Activated CD4-positive, alpha-beta T cell treated with anti-CD3 and anti-CD28 coated beads for 4 hours (primary cell): ENCODE measurements at regions not wholly inside any gene's neighbourhood (a gene's known extent, or its start where the extent isn't known, plus 50 kb on each side); places are given as distances from the start of the nearest gene placed in this dataset.
"Not testable (repeated sequence)": the region's sequence is repeated elsewhere in the genome, so short reads cannot be mapped to it uniquely, and the experiment has no call there.

Source experiments
- DNase-seq, 2 donors: peaks; one replicate each; pipeline ENCODE4 v3.0.0-alpha.2; 2020

DNA sequence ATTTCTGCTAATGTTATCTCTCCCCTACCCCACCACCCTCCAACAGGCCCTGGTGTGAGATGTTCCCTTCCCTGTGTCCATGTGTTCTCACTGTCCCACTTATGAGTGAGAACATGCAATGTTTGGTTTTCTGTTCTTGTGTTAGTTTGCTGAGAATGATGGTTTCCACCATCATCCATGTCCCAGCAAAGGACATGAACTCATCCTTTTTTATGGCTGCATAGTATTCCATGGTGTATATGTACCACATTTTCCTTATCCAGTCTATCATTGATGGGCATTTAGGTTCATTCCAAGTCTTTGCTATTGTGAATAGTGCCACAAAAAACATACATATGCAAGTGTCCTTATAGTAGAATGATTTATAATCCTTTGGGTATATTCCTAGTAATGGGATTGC is 104.5 kb downstream of the ZNF33B start:
- not testable (repeated sequence) for DNase-seq

DNA sequence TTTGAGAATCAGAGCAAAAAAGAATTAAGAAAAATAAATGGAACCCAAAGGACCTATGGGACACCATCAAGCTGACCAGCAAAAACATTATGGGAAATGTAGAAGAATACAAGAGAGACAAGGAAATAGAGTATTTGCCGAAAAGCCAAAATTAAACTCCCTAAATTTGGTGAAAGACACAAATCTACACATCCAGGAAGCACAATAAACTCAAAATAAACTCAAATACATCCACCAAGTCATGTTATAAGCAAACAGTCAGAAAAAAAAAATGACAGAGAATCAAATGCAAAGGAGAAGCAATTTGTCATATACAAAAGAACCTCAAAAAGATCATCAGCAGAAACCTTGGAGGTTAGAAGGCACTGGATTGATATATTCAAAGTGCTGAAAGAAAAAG is 105.4 kb downstream of the ZNF33B start:
- no peak for DNase-seq

DNA sequence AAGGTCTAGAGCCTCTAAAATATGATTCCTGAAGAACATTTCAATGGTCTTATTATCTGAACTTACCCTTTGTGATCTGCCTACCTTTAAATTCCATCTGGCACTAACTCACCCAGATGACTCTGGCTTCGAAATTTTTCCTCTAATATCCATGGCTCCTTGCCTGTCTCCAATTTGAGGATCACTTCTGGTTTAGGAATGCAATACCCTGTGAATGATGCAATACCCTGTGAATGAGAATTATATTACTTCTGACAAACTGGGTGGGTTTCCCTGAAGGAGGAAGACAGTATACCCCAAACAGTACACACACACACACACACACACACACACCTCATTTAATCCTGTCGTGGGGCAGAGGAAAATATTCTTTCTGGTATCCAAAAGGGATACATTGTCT is 115.3 kb downstream of the ZNF33B start:
- no peak for DNase-seq

DNA sequence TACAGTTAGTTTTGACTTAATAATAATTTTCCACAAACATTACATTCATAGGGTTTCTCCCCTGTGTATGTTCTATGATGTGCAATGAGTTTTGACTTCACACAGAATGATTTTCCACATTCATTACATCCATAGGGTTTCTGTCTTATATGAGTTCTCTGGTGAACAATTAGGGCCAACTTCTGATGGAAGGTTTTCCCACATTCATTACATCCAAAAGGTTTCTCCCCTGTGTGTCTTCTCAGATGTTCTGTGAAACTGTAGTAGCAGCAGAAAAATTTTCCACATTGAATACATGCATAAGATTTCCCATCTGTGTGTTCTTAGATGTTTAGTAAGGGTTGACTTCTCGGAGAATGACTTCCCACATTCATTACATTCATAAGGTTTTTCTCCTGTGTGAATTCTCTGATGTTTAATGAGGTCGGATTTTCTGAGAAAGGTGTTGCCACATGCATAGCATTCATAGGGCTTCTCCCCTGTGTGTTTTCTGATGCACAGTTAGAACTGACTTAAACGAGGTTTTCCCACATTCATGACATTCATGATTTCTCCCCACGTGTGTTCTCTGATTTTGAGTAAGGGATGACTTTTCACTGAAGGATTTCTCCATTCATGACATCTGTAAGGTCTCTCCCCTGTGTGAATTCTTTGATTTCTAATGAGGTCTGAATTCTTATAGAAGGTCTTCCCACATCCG is 118.5 kb downstream of the ZNF33B start:
- no peak for DNase-seq

DNA sequence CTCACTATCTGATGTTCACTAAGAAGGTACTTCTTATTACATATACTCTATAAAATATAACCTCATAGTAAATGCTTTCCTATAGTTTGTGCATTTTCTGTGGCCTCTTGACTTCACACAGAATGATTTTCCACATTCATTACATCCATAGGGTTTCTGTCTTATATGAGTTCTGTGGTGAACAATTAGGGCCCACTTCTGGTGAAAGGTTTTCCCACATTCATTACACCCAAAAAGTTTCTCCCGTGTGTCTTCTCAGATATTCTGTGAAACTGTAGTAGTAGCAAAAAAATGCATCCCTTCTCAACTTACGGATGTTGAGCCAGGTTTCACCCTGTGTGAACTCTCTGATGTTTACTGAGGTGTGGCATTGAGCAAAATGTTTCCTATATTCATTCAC is 119.3 kb downstream of the ZNF33B start:
- no peak for DNase-seq

DNA sequence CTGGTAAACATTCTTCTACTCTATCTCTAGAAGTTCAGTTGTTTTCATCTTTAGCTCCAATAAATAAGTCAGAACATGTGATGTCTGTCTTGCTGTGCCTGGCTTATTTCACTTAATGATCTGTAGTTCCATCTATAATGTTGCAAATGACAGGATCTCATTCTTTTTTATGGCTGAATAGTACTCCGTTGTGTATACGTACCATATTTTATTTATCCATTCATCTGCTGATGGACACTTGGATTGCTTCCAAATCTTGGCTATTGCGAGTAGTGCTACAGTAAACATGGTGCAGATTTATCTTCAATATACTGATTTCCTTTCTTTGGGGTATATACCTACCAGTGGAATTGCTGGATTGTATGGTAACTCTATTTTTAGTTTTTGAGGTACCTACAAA is 124.4 kb downstream of the ZNF33B start:
- no peak for DNase-seq

DNA sequence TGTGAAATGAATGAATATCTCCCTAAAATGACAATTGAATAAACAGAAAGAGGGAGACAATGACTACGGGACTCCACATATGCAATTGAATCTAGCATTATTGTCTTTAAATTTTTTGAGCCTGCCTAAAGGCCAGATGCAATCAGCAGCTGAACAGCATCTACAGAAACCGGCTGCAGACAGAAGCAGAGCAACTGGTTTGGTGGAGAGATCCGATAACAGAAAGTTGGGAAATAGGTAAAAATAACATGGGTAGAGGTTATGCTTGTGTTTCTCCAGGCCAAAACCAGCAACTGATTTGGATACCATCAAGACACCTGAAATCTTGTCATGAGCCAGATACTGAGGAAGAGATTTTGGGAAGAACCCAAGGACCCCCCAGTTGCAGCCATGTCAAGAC is 146.6 kb downstream of the ZNF33B start:
- no peak for DNase-seq

DNA sequence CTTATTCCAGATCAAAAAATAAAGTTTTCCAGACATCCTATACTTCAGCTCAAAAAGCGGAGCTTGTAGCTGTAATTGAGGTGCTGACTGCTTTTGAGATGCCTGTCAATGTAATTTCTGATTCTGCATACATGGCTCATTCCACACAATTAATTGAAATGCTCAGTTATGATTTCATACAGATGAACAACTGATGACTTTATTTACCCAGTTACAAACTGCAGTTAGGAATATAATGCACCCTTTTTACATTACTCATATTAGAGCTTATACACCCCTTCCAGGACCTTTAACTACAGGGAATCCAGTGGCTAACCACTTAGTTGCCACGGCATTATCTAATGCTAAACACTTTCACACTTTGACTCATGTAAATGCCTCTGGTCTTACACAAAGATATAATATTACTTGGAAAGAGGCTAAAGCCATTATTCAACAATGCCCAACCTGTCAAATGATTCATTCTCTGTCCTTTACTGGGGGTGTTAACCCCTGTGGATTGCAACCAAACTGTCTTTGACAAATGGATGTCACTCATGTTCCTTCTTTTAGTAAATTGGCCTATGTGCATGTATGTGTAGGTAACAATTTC is 147.3 kb downstream of the ZNF33B start:
- DNase-seq: no peak

DNA sequence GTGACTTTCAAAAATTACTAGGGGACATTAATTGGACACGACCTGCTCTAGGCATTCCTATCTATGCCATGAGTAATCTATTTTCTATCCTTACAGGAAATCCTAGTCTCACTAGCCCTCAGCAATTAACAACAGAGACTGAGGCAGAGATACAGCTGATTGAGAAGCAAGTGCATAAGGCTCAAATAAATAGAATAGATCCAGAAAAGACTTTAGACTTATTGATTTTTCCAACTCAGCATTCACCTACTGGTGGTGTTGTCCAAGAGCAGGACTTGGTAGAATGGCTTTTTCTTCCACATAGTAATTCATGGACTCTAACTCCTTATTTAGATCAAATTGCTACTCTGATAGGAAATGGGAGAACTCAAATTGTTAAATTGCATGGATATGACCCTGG is 148.0 kb downstream of the ZNF33B start:
- DNase-seq: no peak

DNA sequence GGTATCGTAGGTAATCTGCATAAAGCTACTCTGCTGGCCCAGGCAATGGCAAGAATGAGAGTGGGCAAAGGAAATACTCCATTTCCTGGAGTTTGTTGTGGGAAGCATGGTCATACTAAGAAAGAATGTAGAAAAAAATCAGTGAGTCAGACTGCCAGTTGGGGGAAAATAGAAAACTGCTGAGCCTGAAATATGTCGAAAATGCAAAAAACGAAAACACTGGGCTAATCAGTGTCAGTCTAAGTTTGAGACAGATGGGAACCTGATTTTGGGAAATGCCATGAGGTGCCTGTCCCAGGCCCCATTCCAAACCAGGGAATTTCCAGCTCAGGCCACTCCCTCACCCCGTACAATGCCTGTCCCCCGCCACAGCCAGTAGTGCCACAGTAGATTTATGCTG is 150.0 kb downstream of the ZNF33B start:
- no peak for DNase-seq

DNA sequence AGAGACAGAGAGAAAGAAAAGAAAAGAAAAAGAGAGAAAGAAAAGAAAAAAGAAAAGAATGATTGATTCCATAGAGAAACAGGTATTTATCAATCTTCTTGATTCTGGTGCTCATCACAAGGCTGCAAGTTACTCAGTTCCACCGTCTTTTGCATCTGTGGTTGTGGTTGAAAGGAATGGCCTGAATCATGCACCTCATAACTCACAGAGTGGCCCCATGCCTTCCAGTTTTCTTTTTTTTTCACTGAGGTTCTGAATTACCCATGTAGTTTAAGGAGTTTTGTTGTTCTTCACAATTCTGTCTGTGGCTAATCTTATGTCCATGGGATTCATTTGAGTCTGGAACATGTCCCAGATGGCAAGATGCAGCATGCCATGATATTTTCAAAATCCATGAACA is 156.0 kb downstream of the ZNF33B start:
- no peak for DNase-seq

DNA sequence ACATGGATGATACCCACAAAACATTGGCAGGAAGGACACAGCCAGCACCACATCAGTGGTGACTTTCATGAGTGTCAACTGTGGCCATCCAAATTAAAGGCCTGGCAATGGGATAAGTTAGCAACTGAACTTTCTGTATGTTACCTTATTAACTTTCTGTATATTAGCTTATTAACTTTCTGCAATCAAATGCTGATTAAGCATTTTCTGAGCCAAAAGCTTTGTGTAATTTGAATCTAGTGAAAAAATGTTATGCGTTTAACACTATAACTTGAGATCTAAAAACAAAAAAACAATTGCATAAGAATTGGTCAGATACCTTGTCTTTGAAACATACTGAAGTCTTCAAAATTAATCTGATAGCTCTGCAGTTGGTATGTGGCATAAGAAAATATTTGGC is 159.3 kb downstream of the ZNF33B start:
- no peak for DNase-seq

DNA sequence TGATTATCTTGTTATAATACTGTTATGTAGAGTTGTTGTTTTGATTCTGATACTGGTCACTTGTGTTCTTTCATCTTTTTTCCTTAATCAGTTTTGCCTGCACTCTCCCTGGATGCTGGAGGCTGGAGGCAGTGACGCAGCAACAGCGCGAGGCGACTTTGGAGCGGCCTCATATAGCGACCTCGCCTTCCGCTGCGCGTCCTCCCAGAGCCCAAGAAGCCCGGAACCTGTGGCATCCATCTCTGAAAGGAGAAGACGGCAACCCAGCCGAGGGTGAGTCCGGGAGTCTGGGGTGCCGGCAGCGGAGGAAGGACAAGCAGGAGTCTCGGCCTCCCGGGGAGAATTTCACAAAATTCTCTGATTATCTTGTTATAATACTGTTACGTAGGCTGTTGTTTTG is 161.2 kb downstream of the ZNF33B start:
- no peak for DNase-seq

DNA sequence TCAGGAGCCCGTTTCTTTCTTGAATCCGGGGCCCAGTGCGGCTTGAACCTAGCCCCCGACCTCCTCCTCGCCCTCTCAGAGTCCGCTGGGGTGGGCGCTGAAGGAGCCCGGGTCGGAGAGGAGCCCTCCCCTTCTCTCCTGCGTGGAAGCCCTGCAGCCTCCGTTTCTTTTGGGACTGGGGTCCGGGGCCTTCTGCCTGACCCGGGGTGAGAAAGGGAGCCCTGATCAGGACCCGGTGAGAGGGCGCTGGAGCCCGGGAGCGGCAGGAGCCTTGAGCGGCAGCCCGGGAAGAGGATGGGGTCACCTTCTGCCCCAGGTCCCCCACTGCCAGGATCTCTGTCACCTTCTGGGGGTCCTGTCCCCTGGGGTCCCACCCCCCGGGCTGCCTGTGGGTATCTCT is 162.3 kb downstream of the ZNF33B start:
- DNase-seq: no peak

DNA sequence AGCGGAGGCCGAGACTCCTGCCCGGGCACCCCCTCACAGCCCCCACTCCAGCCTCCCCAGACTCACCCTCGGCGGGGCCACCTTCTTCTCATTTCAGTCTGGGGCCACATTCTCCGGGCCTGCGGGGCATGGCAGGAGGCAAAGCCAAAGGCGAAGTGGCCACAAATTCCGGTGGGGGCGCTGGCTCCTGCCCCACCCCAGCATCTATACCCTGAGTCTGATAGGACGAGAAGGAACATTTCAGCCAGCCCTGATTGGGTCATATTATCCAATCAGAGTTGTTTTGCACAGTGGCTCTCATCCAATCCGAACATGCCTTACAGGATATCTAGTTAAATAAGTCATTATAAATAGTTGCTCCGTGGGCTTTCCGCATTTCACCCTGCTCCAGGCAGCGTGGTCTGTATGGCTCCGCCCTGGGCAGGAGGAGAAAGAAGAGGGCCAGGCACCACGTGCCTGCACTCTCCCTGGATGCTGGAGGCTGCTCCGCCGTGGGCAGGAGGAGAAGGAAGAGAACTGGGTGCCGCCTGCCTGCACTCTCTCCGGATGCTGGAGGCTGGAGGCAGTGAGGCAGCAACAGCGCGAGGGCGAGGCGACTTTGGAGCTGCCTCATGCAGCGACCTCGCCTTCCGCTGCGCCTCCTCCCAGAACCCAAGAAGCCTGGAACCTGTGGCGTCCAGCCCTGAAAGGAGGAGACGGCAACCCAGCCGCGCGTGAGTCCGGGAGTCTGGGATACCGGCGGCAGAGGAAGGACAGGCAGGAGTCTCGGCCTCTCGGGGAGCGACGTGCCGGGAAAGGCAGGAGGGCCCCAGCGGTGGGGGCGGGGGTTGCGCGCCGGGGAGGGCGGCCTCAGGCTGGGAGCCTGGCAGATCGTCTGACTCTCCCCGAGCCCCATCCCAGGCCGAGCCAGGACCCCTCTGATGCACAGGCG is 162.9 kb downstream of the ZNF33B start:
- no peak for DNase-seq

DNA sequence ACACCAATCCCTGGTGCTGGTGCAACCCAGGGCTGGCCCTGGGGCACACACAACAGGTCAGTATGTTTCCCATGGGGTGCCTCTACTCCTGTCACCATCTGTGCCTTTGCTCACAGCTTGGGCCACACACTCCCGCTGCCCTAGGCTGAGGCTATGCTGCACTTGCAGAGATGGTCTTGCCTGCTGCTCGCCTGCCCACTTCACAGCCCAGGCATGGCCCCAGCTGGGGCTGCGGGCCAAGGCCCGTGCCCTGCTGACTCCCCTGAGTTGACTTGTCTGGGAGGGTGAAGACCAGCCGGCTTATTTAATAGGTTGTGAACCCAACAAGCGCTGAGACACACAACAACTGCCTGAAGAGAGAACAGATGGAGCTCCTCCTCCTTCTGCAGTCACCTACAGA is 184.1 kb downstream of the ZNF33B start:
- DNase-seq: no peak

DNA sequence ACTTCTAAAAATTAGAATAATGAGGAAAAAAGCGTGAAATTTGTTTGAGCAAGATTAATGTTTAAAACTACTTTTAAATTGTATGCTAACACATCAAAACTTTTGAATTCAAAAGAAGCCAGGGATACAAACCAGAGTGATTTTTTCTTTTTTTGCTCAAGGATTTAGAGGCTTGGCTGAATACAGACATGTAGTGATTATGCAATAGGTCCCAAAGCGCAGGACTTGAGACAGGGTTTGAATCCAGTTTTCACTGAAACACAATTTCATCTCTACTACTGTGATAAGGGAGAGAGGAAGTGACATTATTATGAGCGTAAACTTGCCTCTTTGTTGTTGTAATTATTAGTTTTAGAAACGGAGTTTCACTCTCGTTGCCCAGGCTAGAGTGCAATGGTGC is 207.3 kb downstream of the ZNF33B start:
- DNase-seq: no peak

DNA sequence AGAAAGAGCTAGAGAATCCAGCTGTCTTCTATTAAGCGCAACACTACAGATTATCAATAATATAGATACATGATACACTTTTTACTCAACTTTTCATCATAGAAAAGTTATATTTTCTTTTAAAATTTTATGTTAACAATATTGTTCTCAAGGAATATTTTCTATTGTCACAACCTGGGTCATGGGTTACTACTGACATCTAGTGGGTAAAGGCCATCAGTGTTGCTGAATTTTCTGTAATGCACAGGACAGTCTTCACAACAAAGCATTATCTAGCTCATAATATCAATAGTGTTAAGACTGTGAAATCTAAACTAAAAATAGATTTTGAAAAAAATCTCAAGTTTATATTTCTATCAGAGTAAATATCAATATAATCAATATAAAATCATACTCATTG is 209.8 kb downstream of the ZNF33B start:
- no peak for DNase-seq

DNA sequence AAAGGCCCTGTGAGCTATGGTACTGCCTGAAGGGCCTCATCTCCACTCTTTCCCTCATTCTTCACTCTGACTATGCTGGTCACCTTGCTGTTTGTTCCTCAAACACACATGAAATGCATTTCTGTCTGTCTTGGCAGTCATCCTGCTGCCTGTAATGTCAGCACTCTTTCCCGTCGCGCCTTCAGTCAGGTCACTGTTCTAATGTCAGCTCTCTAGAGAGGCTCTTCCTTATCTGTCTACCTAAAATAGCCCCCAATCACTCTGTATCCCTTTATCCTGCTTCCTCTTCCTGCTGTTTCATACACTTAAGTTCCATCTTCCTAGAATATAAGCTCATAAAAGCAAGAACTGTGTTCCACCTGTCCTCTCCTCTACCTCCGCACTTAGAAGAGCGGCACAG is 215.5 kb downstream of the ZNF33B start:
- no peak for DNase-seq

DNA sequence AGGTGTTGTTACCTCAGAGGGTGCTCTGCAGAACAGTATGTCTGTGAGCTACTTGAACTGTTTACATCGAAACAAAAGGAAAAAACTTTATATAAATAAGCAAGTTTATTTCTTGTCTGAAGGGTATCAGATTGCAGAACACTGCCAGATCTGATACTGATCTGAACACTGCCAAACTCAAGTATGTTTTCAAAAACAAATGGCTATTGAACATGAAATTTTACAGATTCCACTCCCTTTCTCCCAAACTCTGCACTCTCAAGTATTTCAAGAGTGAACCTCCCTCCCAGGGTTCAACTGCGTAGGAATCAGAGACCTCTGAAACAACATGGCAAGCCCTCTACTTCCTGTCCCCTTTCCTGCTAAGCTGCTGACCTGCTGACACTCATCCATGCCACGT is 216.6 kb downstream of the ZNF33B start:
- DNase-seq: no peak

DNA sequence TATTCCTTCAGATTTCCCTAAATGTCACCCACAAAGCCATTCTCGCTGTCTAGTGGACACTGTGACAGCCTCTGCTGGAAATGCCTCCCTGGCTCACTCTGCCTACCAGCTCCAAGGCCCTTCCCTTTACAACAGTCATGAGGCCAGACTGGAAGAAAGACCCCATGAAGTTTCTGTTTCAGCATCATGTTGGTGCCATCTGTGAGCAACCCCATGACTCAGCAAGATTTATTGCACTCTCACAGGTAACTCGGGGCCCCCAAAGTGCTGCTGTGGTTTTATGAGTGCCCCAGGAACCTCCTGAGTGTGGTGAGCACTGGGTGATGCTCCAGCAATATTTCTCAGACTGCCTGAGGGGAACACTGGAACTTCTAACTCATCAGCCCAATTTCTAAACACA is 218.6 kb downstream of the ZNF33B start:
- DNase-seq: no peak

DNA sequence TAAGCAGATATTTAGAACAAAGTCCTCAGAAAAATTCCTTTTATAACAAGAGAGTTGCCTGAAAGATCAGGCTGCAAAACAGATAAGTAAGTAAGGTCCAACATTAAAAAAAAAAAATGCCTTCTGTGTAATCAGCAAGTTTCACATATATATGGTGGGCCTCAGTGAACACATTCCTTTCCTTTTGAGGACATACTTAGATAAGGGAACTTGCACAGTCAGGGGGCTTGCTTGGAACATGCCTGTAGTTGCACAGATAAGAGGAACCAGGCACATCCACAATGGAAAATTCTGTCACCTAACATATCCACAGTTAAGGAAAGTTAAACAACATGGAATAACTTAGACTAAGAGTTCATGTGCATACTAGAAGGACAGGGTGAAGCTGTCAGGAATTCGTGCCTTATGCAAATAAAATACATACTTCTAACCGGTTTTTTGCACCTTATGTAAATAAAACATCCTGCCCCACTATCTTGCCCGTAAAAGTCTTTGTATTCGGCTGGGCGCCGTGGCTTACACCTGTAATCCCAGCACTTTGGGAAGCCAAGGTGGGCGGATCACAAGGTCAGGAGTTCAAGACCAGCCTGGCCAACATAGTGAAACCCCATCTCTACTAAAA is 257.3 kb downstream of the ZNF33B start:
- DNase-seq: no peak

DNA sequence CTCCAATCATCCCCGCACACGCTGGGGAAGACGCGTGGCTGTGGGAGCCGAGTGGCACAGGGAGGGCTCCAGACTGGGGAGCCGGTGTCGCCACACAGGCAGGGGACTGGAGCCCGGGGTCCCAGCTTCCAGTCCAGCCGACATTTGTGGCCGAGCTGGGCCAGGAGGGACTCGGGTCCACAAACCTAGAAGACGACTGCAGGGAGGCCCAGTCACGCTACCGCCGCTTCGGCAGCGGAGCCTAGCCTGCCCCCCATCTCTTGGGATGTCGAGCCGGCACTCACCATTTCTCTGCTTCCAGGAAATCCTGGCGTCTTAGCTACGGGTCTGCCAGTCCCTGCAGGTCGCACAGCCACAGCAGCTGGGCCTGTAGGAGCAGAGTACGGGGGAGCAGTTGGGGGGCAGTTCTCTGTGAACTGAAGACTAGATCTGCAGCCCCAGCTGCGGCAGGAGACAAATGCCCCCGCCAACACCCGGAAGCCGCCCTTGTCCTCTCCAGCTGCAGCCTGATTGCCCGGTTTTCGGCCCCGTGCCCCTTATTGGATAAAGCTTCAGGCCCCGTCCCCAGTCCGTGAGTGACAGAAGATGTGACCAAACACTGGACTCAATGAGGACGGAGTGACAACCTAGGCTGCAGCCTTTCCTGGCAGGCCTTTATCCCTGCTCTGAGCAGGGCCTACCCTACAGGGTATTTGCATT is 270.7 kb downstream of the ZNF33B start:
- no peak for DNase-seq
